ENCODE measurements at regions not wholly inside any gene's neighbourhood (a gene's known extent, or its start where the extent isn't known, plus 50 kb on each side); places are given as distances from the start of the nearest gene placed in this dataset.

- no peak overlapping the region for H3K4me3 ChIP-seq
- H3K36me3 ChIP-seq, result no peaks in the 10 kb centered on the region
- no peaks in the 10 kb centered on the region for H3K27me3 ChIP-seq
- H3K9me3 ChIP-seq (replicated peaks), result no peaks in the 10 kb centered on the region
- no peak overlapping the region for H3K27ac ChIP-seq
- no peaks in the 10 kb centered on the region for H3K4me1 ChIP-seq
- DNase-seq, result no peak
These were observed 112.2 kb downstream of the VAPA start for GRCh38 chr18:10025711-10026670.

GRCh38 chr18:10027031-10027430 is 113.2 kb downstream of the VAPA start:
- no peaks in the 10 kb centered on the region for H3K9me3 ChIP-seq (replicated peaks)
- no peak overlapping the region for H3K27ac ChIP-seq
- DNase-seq, result no peak
- H3K36me3 ChIP-seq, result no peaks in the 10 kb centered on the region
- no peaks in the 10 kb centered on the region for H3K27me3 ChIP-seq
- H3K4me1 ChIP-seq, result no peaks in the 10 kb centered on the region
- H3K4me3 ChIP-seq, result no peak overlapping the region

GRCh38 chr18:10027461-10027860 is 113.6 kb downstream of the VAPA start:
- DNase-seq, result no peak
- Histone ChIP-seq H3K36me3 (no peaks in the 10 kb centered on the region), H3K27ac (no peak overlapping the region)

GRCh38 chr18:10029711-10030110 is 115.9 kb downstream of the VAPA start:
- no peaks in the 10 kb centered on the region for H3K9me3 ChIP-seq (replicated peaks)
- no peaks in the 10 kb centered on the region for H3K4me1 ChIP-seq
- H3K4me3 ChIP-seq, result no peak overlapping the region
- no peaks in the 10 kb centered on the region for H3K27me3 ChIP-seq
- no peak for DNase-seq
- H3K36me3 ChIP-seq, result no peaks in the 10 kb centered on the region
- H3K27ac ChIP-seq, result no peak overlapping the region

More at GRCh38 chr18:10027461-10027860, 113.6 kb downstream of the VAPA start:
- H3K4me3 ChIP-seq, result no peak overlapping the region
- no peaks in the 10 kb centered on the region for H3K4me1 ChIP-seq
- H3K9me3 ChIP-seq (replicated peaks), result no peaks in the 10 kb centered on the region
- H3K27me3 ChIP-seq, result no peaks in the 10 kb centered on the region

DNA sequence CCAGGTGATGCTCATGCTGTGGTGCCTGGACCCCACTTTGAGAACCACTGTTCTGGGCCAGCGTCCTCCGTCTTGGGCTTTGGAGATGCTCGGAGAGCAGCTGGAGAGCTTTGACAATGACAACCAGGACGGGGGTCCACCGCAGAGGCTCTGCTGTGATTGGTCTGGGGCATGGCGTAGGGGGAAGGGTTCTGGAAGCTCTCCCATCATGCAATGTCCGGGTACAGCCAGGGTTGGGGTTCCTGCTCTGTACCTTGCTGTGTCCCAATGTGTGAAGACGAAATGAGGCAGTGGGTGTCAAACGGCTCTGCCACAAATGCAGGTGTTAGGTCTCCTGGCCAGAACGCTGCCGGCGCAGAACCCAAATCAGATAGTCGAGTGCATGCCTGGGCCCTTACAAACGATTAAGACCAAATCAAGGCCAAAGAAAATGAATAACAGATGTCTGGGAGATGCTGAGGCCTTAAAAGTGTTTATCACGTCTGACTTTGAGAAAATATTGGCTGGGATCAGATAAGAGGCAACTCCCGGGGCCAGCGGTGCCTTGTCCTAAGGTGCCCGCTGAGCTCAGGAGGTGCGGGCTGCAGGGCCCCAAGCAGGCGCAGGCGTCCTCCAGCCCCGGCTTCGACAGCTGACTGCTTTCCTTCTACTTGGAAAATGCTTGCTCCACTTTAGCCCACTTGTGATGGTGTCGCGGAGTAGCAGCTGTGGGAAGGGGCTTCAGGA is 117.2 kb downstream of the VAPA start:
- Histone ChIP-seq H3K9me3 (replicated peaks) (no peaks in the 10 kb centered on the region), H3K27me3 (no peaks in the 10 kb centered on the region), H3K4me1 (no peaks in the 10 kb centered on the region), H3K4me3 (no peak overlapping the region), H3K36me3 (no peaks in the 10 kb centered on the region), H3K27ac (no peak overlapping the region)
- no peak for DNase-seq

DNA sequence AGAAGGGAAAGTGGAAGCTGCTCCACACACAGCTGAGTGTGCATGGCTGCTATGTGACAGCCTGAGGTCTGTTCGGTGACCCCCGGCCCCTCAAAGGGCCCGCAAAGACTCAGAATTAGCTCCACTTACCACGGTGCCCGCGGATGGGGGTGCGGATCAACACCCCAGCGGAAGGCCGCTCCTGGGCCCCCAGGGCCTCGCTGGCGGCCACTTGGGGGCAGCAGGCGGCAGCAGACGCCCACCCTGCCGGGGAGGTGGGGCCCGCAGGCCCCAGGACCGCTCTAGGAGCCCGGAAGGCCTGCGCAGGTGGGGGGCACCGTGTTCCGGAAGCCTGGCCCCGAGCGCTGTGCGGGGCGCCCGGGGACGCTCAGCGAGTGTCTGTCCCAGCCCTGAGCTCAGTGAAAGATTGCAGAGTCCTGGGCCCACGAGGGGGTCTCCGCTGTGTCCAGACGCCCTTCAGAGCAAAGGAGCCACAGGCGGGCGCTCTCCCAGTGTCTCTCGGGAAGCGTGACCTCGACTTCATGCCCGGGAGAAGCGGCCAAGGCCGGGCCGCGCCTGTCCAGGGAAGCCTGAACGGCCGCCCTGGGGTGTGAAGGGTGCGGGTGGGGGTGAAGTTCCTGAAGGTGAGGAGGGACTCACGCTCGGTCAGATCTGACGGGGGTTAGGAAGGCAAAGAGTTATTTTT is 118.7 kb downstream of the VAPA start:
- no peak overlapping the region for H3K4me3 ChIP-seq
- no peaks in the 10 kb centered on the region for H3K4me1 ChIP-seq
- H3K27me3 ChIP-seq, result no peaks in the 10 kb centered on the region
- H3K36me3 ChIP-seq, result no peaks in the 10 kb centered on the region
- no peak overlapping the region for H3K27ac ChIP-seq
- no peaks in the 10 kb centered on the region for H3K9me3 ChIP-seq (replicated peaks)
- DNase-seq, result no peak

DNA sequence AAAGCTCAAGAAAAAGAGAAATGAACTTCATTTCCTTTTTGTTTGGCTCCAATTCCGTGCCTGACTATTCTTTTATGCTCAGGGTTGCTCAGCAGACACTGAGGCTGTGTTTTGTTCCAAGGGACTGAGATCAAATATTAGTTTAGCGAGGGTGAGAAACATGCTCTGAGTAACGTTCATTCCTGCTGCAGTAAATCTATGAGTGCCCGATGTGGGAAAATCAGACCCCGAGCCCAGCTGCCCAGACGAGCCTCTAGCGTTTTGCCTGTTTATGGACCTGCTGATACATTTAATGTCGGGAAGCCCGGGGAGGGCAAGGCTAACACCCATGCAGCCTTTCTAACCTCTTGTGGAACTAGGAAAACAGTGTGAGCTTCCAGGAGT is 119.2 kb downstream of the VAPA start:
- Histone ChIP-seq H3K9me3 (replicated peaks) (no peaks in the 10 kb centered on the region), H3K4me3 (no peak overlapping the region), H3K4me1 (no peaks in the 10 kb centered on the region), H3K36me3 (no peaks in the 10 kb centered on the region), H3K27ac (no peak overlapping the region), H3K27me3 (no peaks in the 10 kb centered on the region)
- no peak for DNase-seq

- H3K9me3 ChIP-seq (replicated peaks), result no peaks in the 10 kb centered on the region
- no peak overlapping the region for H3K4me3 ChIP-seq
- H3K4me1 ChIP-seq, result no peaks in the 10 kb centered on the region
- H3K27me3 ChIP-seq, result no peaks in the 10 kb centered on the region
- H3K27ac ChIP-seq, result no peak overlapping the region
- peak; percentile 6 to 28 for DNase-seq
- H3K36me3 ChIP-seq, result no peaks in the 10 kb centered on the region
These were observed 121.6 kb downstream of the VAPA start for GRCh38 chr18:10035281-10035991.

- Histone ChIP-seq H3K4me3 (no peak overlapping the region), H3K36me3 (no peaks in the 10 kb centered on the region), H3K4me1 (no peaks in the 10 kb centered on the region), H3K9me3 (replicated peaks) (no peaks in the 10 kb centered on the region), H3K27ac (no peak overlapping the region), H3K27me3 (no peaks in the 10 kb centered on the region)
- no peak for DNase-seq
These were observed 122.7 kb downstream of the VAPA start for GRCh38 chr18:10036479-10036878.

GRCh38 chr18:10037181-10037580 is 123.4 kb downstream of the VAPA start:
- Histone ChIP-seq H3K27ac (no peak overlapping the region), H3K4me1 (no peaks in the 10 kb centered on the region), H3K9me3 (replicated peaks) (no peaks in the 10 kb centered on the region), H3K36me3 (no peaks in the 10 kb centered on the region), H3K4me3 (no peak overlapping the region), H3K27me3 (no peaks in the 10 kb centered on the region)
- no peak for DNase-seq

GRCh38 chr18:10038268-10038667 is 124.5 kb downstream of the VAPA start:
- Histone ChIP-seq H3K27ac (no peak overlapping the region), H3K27me3 (no peaks in the 10 kb centered on the region), H3K4me1 (no peaks in the 10 kb centered on the region), H3K4me3 (no peak overlapping the region), H3K9me3 (replicated peaks) (no peaks in the 10 kb centered on the region), H3K36me3 (no peaks in the 10 kb centered on the region)
- DNase-seq, result no peak

DNA sequence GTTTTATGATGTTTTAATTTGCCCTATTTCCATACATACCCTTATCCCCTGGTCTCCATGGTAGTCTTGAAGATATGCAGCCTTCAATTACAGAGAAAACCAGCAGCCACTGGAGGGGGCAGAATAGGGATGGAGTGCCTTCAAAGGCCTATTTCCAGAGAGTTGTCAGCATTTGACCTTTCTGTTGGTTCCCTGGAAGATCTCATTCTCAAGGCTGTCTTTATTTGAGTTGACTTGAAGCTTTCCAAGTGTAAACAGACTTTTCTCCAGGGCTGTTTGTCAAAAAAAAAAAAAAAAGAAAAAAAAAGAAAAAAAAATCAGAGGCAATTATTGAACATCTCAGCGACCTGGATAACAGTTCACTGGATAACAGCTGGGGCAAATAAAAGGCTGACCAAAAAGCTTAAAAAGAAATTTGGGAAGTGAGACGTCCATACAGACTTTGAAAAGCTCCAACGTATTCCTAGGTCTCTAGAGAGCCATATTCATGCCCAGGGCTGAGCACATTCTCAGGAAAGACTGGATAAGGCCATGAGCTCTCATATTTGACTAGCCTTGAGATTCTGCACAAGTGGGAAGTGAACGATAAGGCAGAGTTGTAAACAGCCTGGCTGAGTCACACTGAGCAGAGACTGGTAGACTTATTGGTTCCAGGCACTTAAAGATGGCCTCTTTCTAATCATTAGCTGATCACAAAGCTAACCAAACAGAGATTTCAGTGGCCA is 126.6 kb downstream of the VAPA start:
- H3K27ac ChIP-seq, result no peak overlapping the region
- no peak for DNase-seq
- no peaks in the 10 kb centered on the region for H3K27me3 ChIP-seq
- no peaks in the 10 kb centered on the region for H3K4me1 ChIP-seq
- H3K4me3 ChIP-seq, result no peak overlapping the region
- H3K9me3 ChIP-seq (replicated peaks), result no peaks in the 10 kb centered on the region
- no peaks in the 10 kb centered on the region for H3K36me3 ChIP-seq

GRCh38 chr18:10041180-10041579 is 127.4 kb downstream of the VAPA start:
- no peak for DNase-seq
- no peaks in the 10 kb centered on the region for H3K27me3 ChIP-seq
- H3K4me3 ChIP-seq, result no peak overlapping the region
- no peaks in the 10 kb centered on the region for H3K4me1 ChIP-seq
- no peak overlapping the region for H3K27ac ChIP-seq
- no peaks in the 10 kb centered on the region for H3K36me3 ChIP-seq
- H3K9me3 ChIP-seq (replicated peaks), result no peaks in the 10 kb centered on the region

GRCh38 chr18:10042492-10042891 is 128.7 kb downstream of the VAPA start:
- Histone ChIP-seq H3K9me3 (replicated peaks) (no peaks in the 10 kb centered on the region), H3K27me3 (no peaks in the 10 kb centered on the region), H3K36me3 (no peaks in the 10 kb centered on the region), H3K27ac (no peak overlapping the region), H3K4me3 (no peak overlapping the region), H3K4me1 (no peaks in the 10 kb centered on the region)
- no peak for DNase-seq
